SU-DHL-6 (cell line): ENCODE measurements at regions not wholly inside any gene's neighbourhood (a gene's known extent, or its start where the extent isn't known, plus 50 kb on each side); places are given as distances from the start of the nearest gene placed in this dataset.

Experiments used
- H2AFZ ChIP-seq: fragments of 200-600 bp; sonication (generic); 2 replicates; pipeline ENCODE4 v1.6.1; 2014; ENCODE audit warnings: low read depth, mild to moderate bottlenecking, moderate library complexity, mixed read lengths, antibody characterized with exemption, low read length; ENCODE audit not compliant: severe bottlenecking
- H3F3A ChIP-seq: fragments of 200-600 bp; shearing (Covaris generic); 2 replicates; pipeline ENCODE4 v1.6.0; 2016; ENCODE audit warnings: antibody characterized with exemption, mild to moderate bottlenecking; ENCODE audit not compliant: insufficient read depth
- H3K27ac ChIP-seq: fragments of 200-600 bp; sonication (generic); 2 replicates; pipeline ENCODE4 v1.5.1; 2016; ENCODE audit warnings: low read depth, mild to moderate bottlenecking, low read length, moderate library complexity, mixed read lengths
- H3K27me3 ChIP-seq: fragments of 200-600 bp; sonication (generic), shearing (Covaris generic); 2 replicates; pipeline ENCODE4 v1.6.0; 2014; ENCODE audit warnings: mild to moderate bottlenecking, low read length
- H3K36me3 ChIP-seq: fragments of 200-600 bp; sonication (generic); 2 replicates; pipeline ENCODE4 v1.6.1; 2014; ENCODE audit warnings: mild to moderate bottlenecking, low read length, mixed read lengths
- H3K4me2 ChIP-seq: fragments of 300-600, 200-600 bp; shearing (Covaris generic), sonication (generic); 2 replicates; pipeline ENCODE4 v1.6.0; 2014; ENCODE audit warnings: low read length, low read depth, mild to moderate bottlenecking; ENCODE audit not compliant: poor library complexity, severe bottlenecking
- H3K4me3 ChIP-seq: fragments of 200-600 bp; sonication (generic); 2 replicates; pipeline ENCODE4 v1.5.1; 2014; ENCODE audit warnings: antibody characterized with exemption, low read length, mild to moderate bottlenecking, mixed read lengths; ENCODE audit not compliant: insufficient read depth, poor library complexity, severe bottlenecking
- H3K79me2 ChIP-seq: fragments of 200-600 bp; sonication (generic); 2 replicates; pipeline ENCODE4 v1.6.1; 2014; ENCODE audit warnings: mild to moderate bottlenecking, low read length, moderate library complexity; ENCODE audit not compliant: insufficient read depth
- H3K9ac ChIP-seq: fragments of 200-600 bp; sonication (generic); 2 replicates; pipeline ENCODE4 v1.7.0; 2014; ENCODE audit warnings: mild to moderate bottlenecking, low read length
- H3K9me2 ChIP-seq: fragments of 200-600 bp; sonication (generic); replicated peaks from 2 replicates; pipeline ENCODE4 v1.6.1; 2014; ENCODE audit warnings: low read length; ENCODE audit not compliant: insufficient read depth
- H3K9me3 ChIP-seq: fragments of 200-600 bp; sonication (generic); 2 replicates; pipeline ENCODE4 v1.6.1; 2014; ENCODE audit warnings: low read length, mixed read lengths; ENCODE audit not compliant: insufficient read depth
- H4K20me1 ChIP-seq: fragments of 200-600 bp; sonication (generic); 2 replicates; pipeline ENCODE4 v1.6.1; 2014; ENCODE audit warnings: low read depth, mild to moderate bottlenecking, antibody characterized with exemption, low read length, moderate library complexity, mixed read lengths
- EZH2phosphoT487 ChIP-seq: fragments of 200-600 bp; sonication (generic), shearing (Covaris generic); conservative IDR thresholded peaks from 2 replicates; pipeline ENCODE4 v1.6.1; 2018; ENCODE audit warnings: mild to moderate bottlenecking, antibody characterized with exemption, low read length, moderate library complexity, mixed read lengths
- TF ChIP-seq, protein P1 (sequence below): fragments of 200-600 bp; sonication (generic); IDR thresholded peaks from one replicate; pipeline ENCODE4 v1.5.1; 2017; ENCODE audit warnings: antibody characterized with exemption, mild to moderate bottlenecking, low read length, moderate library complexity; ENCODE audit not compliant: insufficient read depth, poor library complexity, severe bottlenecking

GRCh38 chr6:71588490-71588889, 297.9 kb upstream of the RIMS1 start:
- H3K36me3 ChIP-seq, result no peaks in the 10 kb centered on the region
- H3K9me2 ChIP-seq, result no peaks in the 10 kb centered on the region
- TF ChIP-seq, protein P1, sequence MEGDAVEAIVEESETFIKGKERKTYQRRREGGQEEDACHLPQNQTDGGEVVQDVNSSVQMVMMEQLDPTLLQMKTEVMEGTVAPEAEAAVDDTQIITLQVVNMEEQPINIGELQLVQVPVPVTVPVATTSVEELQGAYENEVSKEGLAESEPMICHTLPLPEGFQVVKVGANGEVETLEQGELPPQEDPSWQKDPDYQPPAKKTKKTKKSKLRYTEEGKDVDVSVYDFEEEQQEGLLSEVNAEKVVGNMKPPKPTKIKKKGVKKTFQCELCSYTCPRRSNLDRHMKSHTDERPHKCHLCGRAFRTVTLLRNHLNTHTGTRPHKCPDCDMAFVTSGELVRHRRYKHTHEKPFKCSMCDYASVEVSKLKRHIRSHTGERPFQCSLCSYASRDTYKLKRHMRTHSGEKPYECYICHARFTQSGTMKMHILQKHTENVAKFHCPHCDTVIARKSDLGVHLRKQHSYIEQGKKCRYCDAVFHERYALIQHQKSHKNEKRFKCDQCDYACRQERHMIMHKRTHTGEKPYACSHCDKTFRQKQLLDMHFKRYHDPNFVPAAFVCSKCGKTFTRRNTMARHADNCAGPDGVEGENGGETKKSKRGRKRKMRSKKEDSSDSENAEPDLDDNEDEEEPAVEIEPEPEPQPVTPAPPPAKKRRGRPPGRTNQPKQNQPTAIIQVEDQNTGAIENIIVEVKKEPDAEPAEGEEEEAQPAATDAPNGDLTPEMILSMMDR, result no peak
- TF ChIP-seq EZH2phosphoT487, result no peak
- H3K4me2 ChIP-seq, result no peak overlapping the region
- no peaks in the 10 kb centered on the region for H3K9me3 ChIP-seq
- H3K4me3 ChIP-seq, result no peak overlapping the region
- H3K27ac ChIP-seq, result no peak overlapping the region
- H3K79me2 ChIP-seq, result no peaks in the 10 kb centered on the region
- H3K9ac ChIP-seq, result no peak overlapping the region
- no peaks in the 10 kb centered on the region for H4K20me1 ChIP-seq
- H2AFZ ChIP-seq, result no peak overlapping the region
- no peaks in the 10 kb centered on the region for H3F3A ChIP-seq
- H3K27me3 ChIP-seq, result no peaks in the 10 kb centered on the region

DNA sequence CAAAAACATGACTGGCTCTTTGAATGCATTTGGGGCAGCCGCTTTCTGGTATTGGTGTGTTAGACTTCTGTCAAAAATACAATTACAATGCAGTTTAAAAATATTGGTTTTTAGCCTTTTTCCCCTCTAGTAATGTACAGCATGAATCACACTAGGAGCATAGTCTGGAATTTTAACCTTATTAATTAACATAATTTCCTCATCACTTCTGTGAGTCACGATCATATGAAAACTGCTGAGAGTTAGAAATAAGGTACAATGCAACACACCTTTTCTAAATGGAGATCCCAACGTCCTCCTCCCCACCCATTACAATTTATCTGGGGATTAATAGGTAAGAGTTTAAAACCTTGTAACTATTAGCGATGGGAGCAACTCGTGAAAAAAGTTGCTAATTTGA, 297.1 kb upstream of the RIMS1 start:
- H3F3A ChIP-seq, result no peaks in the 10 kb centered on the region

DNA sequence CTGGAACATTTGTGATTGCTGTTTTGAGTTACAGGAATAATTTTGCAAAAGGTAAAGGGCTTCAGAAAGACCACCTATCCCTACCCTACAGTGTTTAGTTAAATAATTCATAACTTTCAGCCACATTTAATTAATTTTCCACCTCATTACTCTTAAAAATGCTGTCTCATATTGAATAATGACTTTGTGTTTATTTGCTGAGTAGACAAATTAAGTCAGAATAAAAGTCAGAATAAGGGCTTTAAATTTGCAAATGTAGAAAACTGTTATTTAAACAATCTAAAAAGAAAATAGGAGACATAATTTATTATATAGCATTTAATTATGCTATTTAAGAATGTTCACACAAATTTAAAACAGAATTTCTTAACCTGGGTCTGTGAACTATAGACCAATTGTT, 293.7 kb upstream of the RIMS1 start:
- no peak overlapping the region for H2AFZ ChIP-seq
- H3K36me3 ChIP-seq, result no peaks in the 10 kb centered on the region
- no peak overlapping the region for H3K9ac ChIP-seq
- TF ChIP-seq, protein P1, result no peak
- TF ChIP-seq EZH2phosphoT487, result no peak
- no peaks in the 10 kb centered on the region for H3K9me2 ChIP-seq
- no peak overlapping the region for H3K27ac ChIP-seq
- H3K4me2 ChIP-seq, result no peak overlapping the region
- no peaks in the 10 kb centered on the region for H4K20me1 ChIP-seq
- H3K4me3 ChIP-seq, result no peak overlapping the region
- H3K9me3 ChIP-seq, result no peaks in the 10 kb centered on the region
- no peaks in the 10 kb centered on the region for H3K27me3 ChIP-seq
- H3F3A ChIP-seq, result no peaks in the 10 kb centered on the region
- H3K79me2 ChIP-seq, result no peaks in the 10 kb centered on the region

More for the DNA sequence above, 297.1 kb upstream of the RIMS1 start:
- no peak overlapping the region for H3K9ac ChIP-seq
- H3K27ac ChIP-seq, result no peak overlapping the region
- H2AFZ ChIP-seq, result no peak overlapping the region
- no peaks in the 10 kb centered on the region for H3K79me2 ChIP-seq
- no peak for TF ChIP-seq EZH2phosphoT487
- TF ChIP-seq, protein P1, result no peak
- H3K4me2 ChIP-seq, result no peak overlapping the region
- H3K4me3 ChIP-seq, result no peak overlapping the region
- no peaks in the 10 kb centered on the region for H3K9me2 ChIP-seq
- H3K27me3 ChIP-seq, result no peaks in the 10 kb centered on the region
- no peaks in the 10 kb centered on the region for H3K9me3 ChIP-seq
- H4K20me1 ChIP-seq, result no peaks in the 10 kb centered on the region
- H3K36me3 ChIP-seq, result no peaks in the 10 kb centered on the region

DNA sequence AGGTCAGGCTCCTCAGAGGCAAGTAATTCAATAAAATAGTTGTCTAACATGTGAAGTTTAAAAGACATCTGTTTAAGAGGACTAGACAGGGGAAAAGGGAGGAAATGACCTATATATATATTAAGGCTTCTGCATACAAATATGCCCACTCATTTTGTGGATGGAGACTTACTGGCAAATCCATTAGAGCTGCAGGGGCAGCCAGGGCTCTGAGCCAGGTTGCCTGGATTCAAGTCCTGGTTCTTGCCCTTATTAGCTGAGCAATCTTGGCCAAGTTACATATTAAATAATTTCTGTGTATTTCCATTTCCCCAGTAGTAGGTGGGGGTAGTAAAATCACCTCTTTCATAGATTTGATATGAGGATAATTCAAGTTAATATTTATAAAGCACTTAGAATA, 287.0 kb upstream of the RIMS1 start:
- no peaks in the 10 kb centered on the region for H3K79me2 ChIP-seq
- H3K9ac ChIP-seq, result no peak overlapping the region
- H3K9me3 ChIP-seq, result no peaks in the 10 kb centered on the region
- TF ChIP-seq, protein P1, result no peak
- no peak for TF ChIP-seq EZH2phosphoT487
- H3K27ac ChIP-seq, result no peak overlapping the region
- H3K36me3 ChIP-seq, result no peaks in the 10 kb centered on the region
- no peaks in the 10 kb centered on the region for H3K9me2 ChIP-seq
- no peaks in the 10 kb centered on the region for H4K20me1 ChIP-seq
- no peaks in the 10 kb centered on the region for H3F3A ChIP-seq
- H3K4me3 ChIP-seq, result no peak overlapping the region
- no peak overlapping the region for H3K4me2 ChIP-seq
- H2AFZ ChIP-seq, result no peak overlapping the region
- H3K27me3 ChIP-seq, result no peaks in the 10 kb centered on the region
